ENCODE measurements at regions not wholly inside any gene's neighbourhood (a gene's known extent, or its start where the extent isn't known, plus 50 kb on each side); places are given as distances from the start of the nearest gene placed in this dataset.

DNA sequence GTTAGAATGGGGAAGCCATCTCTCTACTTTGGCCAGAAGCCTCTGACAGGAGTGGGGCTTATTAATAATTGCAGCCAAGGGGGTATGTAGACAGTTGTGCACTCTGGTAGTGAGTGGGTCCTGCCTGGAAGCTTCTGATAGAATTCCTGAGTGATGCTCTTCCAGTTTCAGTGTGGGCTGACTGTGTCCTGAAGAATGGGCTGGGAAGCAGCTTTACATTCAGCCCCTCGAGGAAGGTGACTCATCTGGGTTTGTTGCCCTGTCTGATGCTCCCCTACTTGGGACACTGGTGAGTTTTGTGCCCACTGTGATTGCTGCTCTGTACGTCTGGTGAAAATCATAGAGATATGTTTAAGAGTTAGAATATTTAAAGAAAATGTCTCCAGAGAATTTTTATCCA lies 444.7 kb upstream of the RBMS3 start:
- no peak for DNase-seq (ENCODE audit: low read depth in 2 of 2)
- TF ChIP-seq, protein P1, sequence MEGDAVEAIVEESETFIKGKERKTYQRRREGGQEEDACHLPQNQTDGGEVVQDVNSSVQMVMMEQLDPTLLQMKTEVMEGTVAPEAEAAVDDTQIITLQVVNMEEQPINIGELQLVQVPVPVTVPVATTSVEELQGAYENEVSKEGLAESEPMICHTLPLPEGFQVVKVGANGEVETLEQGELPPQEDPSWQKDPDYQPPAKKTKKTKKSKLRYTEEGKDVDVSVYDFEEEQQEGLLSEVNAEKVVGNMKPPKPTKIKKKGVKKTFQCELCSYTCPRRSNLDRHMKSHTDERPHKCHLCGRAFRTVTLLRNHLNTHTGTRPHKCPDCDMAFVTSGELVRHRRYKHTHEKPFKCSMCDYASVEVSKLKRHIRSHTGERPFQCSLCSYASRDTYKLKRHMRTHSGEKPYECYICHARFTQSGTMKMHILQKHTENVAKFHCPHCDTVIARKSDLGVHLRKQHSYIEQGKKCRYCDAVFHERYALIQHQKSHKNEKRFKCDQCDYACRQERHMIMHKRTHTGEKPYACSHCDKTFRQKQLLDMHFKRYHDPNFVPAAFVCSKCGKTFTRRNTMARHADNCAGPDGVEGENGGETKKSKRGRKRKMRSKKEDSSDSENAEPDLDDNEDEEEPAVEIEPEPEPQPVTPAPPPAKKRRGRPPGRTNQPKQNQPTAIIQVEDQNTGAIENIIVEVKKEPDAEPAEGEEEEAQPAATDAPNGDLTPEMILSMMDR (IDR thresholded peaks at IDR 0.05; ENCODE audit: low read depth, low read length), result no peak
- H3K4me3 ChIP-seq (replicated peaks in 1 of 2; ENCODE audit: low read depth in 2 of 2, low read length in 2 of 2), result no peak overlapping the region

DNA sequence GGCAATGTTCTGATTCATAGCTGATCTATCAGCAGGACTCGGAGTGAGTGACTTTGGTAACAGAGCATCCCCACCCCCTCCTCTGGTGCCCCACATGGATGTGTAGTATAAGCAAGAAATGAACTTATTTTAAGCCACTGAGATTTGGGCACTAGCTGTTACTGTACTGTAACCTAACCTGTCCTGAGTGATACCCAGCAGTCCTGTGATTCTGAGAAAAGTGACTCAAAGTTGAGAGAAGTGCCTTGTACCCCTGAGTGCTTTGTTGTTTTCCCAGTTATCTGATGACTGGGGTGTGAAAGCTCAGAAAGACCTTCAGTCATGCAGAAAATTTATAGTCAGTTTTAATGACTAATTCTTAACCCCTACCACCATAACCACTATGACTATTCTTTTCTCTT lies 439.9 kb upstream of the RBMS3 start:
- TF ChIP-seq, protein P1 (IDR thresholded peaks at IDR 0.05; ENCODE audit: low read depth, low read length), result no peak
- DNase-seq (ENCODE audit: low read depth in 2 of 2), result no peak
- no peak overlapping the region for H3K4me3 ChIP-seq (replicated peaks in 1 of 2; ENCODE audit: low read depth in 2 of 2, low read length in 2 of 2)

DNA sequence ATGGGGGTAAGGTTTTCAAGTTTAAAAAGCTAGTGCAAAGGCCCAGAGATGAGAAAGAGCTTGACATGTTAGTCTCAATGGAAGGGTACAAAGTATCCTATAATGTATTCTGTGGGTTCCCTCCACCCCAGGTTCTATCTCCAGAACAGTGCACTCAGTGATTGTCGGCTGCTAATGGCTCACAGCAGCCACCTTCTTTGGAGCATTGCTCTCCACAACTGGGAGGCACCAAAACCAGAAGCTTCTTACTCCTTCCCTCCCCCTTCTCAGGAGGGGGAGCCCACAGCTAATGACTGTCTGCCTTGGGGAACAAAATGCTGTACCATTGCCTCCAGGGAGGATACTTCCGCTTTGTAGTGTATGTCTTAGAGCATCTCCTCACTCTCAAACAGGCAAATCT lies 439.4 kb upstream of the RBMS3 start:
- no peak for DNase-seq (ENCODE audit: low read depth in 2 of 2)
- TF ChIP-seq, protein P1 (IDR thresholded peaks at IDR 0.05; ENCODE audit: low read depth, low read length), result no peak
- no peak overlapping the region for H3K4me3 ChIP-seq (replicated peaks in 1 of 2; ENCODE audit: low read depth in 2 of 2, low read length in 2 of 2)

DNA sequence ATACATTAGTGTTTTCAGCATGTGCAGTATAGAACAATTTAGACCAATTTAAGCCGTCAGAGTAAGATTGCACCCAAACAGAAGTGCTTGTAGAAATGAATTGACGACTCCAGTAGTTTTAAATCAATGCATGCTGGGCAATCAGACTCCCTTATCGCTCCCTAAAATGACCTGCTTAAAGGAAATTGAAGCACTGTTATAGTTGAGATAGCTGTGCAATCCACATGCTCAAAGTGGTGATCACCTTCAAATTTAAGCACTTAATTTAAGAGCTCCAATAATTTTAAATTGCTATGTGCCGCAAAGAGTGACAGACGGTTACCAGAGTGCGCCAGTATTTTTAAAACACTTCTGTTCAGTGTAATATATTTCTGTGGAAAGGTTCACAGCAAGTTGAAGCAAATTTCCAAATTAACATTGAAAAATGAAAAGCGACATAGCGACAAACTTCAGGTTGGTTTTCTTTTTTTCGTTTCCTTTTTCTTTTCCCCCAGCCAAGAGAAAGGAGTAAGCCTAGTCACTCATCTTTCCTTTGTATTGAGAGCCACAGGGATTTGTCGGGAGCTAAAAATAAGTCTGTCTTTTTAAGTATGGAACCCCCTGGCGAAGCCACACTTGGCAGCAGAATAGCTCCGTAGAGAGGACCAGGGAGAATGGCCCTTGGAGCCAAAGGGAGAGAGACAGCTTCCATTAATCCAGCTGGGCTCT lies 436.4 kb upstream of the RBMS3 start:
- TF ChIP-seq, protein P1 (IDR thresholded peaks at IDR 0.05; ENCODE audit: low read depth, low read length), result no peak
- H3K4me3 ChIP-seq (replicated peaks in 1 of 2; ENCODE audit: low read depth in 2 of 2, low read length in 2 of 2), result no peak overlapping the region
- DNase-seq (ENCODE audit: low read depth in 2 of 2), result no peak

DNA sequence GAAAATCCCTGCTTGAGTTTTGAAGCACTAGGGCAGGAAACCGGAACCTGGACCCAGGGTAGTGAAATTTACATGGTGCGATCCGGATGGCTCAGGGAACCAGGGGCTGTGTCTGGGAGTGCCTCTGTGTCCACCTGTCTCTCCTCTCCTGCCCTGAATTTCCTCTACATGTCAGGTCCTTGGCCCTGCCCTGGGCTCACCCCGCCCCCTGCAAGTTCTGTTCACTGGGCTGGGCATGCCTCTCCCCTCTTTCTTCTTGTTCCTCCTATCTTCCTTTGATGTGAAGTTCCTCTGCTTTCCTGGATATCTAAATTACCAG lies 435.9 kb upstream of the RBMS3 start:
- TF ChIP-seq, protein P1 (IDR thresholded peaks at IDR 0.05; ENCODE audit: low read depth, low read length), result no peak
- H3K4me3 ChIP-seq (replicated peaks in 1 of 2; ENCODE audit: low read depth in 2 of 2, low read length in 2 of 2), result no peak overlapping the region
- no peak for DNase-seq (ENCODE audit: low read depth in 2 of 2)

DNA sequence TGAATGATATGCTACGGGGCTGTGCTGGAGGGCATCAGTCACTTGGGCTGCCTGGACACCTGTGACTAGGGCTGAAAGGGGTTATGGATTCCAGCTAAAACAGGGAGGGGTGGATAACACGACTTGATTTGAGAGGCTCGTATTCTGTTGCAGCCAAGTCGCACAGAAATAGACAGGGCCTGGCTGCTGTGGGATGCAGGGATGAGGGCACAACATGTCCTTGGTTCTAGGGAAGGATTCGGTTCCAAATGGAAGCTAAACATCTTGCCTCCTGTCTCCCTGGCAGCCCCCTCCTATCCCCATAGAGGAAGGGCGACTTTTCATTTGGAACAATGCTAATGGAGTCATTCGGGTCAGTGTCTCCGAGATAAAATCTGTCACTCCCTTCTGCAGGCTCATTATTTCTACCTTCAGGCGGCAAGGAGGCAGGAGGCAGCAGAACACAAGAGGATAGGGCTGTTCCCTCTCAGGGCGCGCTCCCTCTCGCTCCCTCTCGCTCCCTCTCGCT lies 433.8 kb upstream of the RBMS3 start:
- TF ChIP-seq, protein P1 (IDR thresholded peaks at IDR 0.05; ENCODE audit: low read depth, low read length), result no peak
- no peak for DNase-seq (ENCODE audit: low read depth in 2 of 2)
- no peak overlapping the region for H3K4me3 ChIP-seq (replicated peaks in 1 of 2; ENCODE audit: low read depth in 2 of 2, low read length in 2 of 2)

DNA sequence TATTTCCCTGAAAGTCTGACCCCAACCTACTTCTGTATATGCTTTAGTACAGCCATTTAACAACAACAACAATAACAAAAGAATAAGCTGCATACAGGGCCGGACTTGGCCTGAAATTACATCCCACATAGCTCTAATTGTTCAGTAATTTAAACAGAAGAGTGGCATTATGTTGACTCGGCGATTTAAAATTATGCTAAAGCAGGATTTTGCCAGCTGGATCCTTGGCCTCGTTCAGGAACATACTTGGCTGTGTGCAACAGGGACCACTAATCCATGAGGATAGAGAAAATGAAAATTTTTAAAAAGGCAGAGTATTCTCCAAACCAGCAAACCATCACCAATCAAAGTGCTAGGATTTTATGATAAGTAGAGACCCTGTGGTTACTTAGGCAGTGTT lies 433.1 kb upstream of the RBMS3 start:
- no peak for DNase-seq (ENCODE audit: low read depth in 2 of 2)
- TF ChIP-seq, protein P1 (IDR thresholded peaks at IDR 0.05; ENCODE audit: low read depth, low read length), result no peak
- no peak overlapping the region for H3K4me3 ChIP-seq (replicated peaks in 1 of 2; ENCODE audit: low read depth in 2 of 2, low read length in 2 of 2)

All from cardiac fibroblast (primary cell).